ENCODE measurements at regions not wholly inside any gene's neighbourhood (a gene's known extent, or its start where the extent isn't known, plus 50 kb on each side); places are given as distances from the start of the nearest gene placed in this dataset.

- TF ChIP-seq CTCF (IDR thresholded peaks at IDR 0.05) = no peak
- TF ChIP-seq POLR2AphosphoS5 (IDR thresholded peaks at IDR 0.05) = no peak
- no peak for TF ChIP-seq POLR2A (IDR thresholded peaks at IDR 0.05)
- TF ChIP-seq EP300 (IDR thresholded peaks at IDR 0.05) = no peak
Measured at GRCh38 chr19:21626091-21626490, 120.7 kb downstream of the ZNF429 start.
